ENCODE measurements at regions not wholly inside any gene's neighbourhood (a gene's known extent, or its start where the extent isn't known, plus 50 kb on each side); places are given as distances from the start of the nearest gene placed in this dataset.

DNA sequence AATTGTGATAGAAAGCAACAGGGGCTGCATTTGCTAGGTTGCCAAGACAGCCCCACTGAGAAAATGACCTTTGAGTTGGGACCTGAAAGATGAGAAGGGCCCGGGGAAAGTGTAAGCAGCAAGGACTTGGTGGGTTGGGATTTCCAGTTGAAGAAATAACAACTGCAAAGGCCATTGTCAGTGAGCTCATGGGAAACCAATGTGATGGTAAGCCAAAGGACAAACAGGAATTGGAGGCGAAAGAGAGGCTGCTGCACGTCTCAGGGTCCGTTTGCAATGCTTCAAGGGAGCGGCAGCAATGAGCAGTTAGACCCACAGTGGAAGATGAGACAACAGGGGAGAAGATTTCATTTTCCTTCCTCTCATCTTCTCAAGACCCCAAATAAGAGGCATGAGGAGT, 51.5 kb upstream of the RGPD4 start:
- no peak for TF ChIP-seq POLR2A (IDR thresholded peaks at IDR 0.05; ENCODE audit: low read length)
- TF ChIP-seq GATA1 (IDR thresholded peaks at IDR 0.05; ENCODE audit: low read depth, low read length) = no peak

Data from erythroblast (primary cell).